ENCODE measurements at regions not wholly inside any gene's neighbourhood (a gene's known extent, or its start where the extent isn't known, plus 50 kb on each side); places are given as distances from the start of the nearest gene placed in this dataset.

GRCh38 chr2:180184506-180184905 is 177.4 kb upstream of the CWC22 start (continued):
- TF ChIP-seq ZNF518A (tag by site-specific recombination; conservative IDR thresholded peaks at IDR 0.05; ENCODE audit: low read depth) (no peak), ZNF544 (tag by site-specific recombination; IDR thresholded peaks at IDR 0.05) (no peak), ZNF37A (tag by site-specific recombination; IDR thresholded peaks at IDR 0.05) (no peak), ZNF792 (tag by site-specific recombination; IDR thresholded peaks at IDR 0.05) (no peak), ZBTB6 (tag by site-specific recombination; IDR thresholded peaks at IDR 0.05) (no peak), IKZF3 (tag by site-specific recombination; IDR thresholded peaks at IDR 0.05) (no peak), ZNF155 (tag by site-specific recombination; IDR thresholded peaks at IDR 0.05) (no peak), ZIC2 (tag by site-specific recombination; IDR thresholded peaks at IDR 0.05) (no peak)

GRCh38 chr2:180180511-180180910 is 173.4 kb upstream of the CWC22 start:
- H3K9me3 ChIP-seq (ENCODE audit: control insufficient read depth, insufficient read depth, low read depth, low read length) = no peaks in the 10 kb centered on the region
- H3K4me1 ChIP-seq (ENCODE audit: control insufficient read depth, insufficient read depth, low read length) = no peaks in the 10 kb centered on the region; the same call in 1 of the 2 replicates
- no peaks in the 10 kb centered on the region for H3K36me3 ChIP-seq (ENCODE audit: control insufficient read depth in 2 of 2, insufficient read depth in 1 of 2, low read length in 2 of 2)
- no peak overlapping the region for H3K27ac ChIP-seq (ENCODE audit: extremely low read depth, low read depth, low read length)
- no peak for TF ChIP-seq KLF16 (tag by site-specific recombination; IDR thresholded peaks at IDR 0.05)
- TF ChIP-seq ZNF433 (tag by site-specific recombination; IDR thresholded peaks at IDR 0.05; ENCODE audit: low read depth) = no peak
- TF ChIP-seq ATF2 (tag by site-specific recombination; IDR thresholded peaks at IDR 0.05; ENCODE audit: low read depth) = no peak
- TF ChIP-seq TCF7L2 (IDR thresholded peaks at IDR 0.05; ENCODE audit: borderline replicate concordance, low read depth, low read length) = no peak
- no peak for TF ChIP-seq ZNF596 (tag by site-specific recombination; IDR thresholded peaks at IDR 0.05)
- no peak for TF ChIP-seq ZNF280D (tag by site-specific recombination; IDR thresholded peaks at IDR 0.05)
- no peak for TF ChIP-seq ZNF37A (tag by site-specific recombination; IDR thresholded peaks at IDR 0.05)
- no peak for TF ChIP-seq HOXD13 (CRISPR knock-in tag; IDR thresholded peaks at IDR 0.05; ENCODE audit: borderline replicate concordance)
- TF ChIP-seq ZNF157 (tag by site-specific recombination; IDR thresholded peaks at IDR 0.05) = no peak
- CTCF ChIA-PET = no interaction called here
- POLR2A ChIA-PET = no interaction called here
- H3K4me3 ChIP-seq (ENCODE audit: low read depth, low read length) = no peak overlapping the region
